Tibial nerve (tissue), 3 donors: ENCODE measurements at regions not wholly inside any gene's neighbourhood (a gene's known extent, or its start where the extent isn't known, plus 50 kb on each side); places are given as distances from the start of the nearest gene placed in this dataset.

Source experiments
- POLR2A ChIP-seq, 2 donors: fragments of 450-650 bp; IDR thresholded peaks; one replicate each; pipeline ENCODE4 v1.6.1; 2017; ENCODE audit warnings: antibody characterized with exemption in 2 of 2, mild to moderate bottlenecking in 2 of 2, moderate library complexity in 2 of 2
- TF ChIP-seq, protein P1 (sequence below), 5 experiments: fragments of 200-600 bp in 3 of 5; fragments of 450-650 bp in 2 of 5; sonication (generic) in 3 of 5; IDR thresholded peaks; one replicate each; pipeline ENCODE4 v1.5.1; 2016 to 2019; ENCODE audit warnings: antibody characterized with exemption in 5 of 5, mild to moderate bottlenecking in 3 of 5, moderate library complexity in 2 of 5

DNA sequence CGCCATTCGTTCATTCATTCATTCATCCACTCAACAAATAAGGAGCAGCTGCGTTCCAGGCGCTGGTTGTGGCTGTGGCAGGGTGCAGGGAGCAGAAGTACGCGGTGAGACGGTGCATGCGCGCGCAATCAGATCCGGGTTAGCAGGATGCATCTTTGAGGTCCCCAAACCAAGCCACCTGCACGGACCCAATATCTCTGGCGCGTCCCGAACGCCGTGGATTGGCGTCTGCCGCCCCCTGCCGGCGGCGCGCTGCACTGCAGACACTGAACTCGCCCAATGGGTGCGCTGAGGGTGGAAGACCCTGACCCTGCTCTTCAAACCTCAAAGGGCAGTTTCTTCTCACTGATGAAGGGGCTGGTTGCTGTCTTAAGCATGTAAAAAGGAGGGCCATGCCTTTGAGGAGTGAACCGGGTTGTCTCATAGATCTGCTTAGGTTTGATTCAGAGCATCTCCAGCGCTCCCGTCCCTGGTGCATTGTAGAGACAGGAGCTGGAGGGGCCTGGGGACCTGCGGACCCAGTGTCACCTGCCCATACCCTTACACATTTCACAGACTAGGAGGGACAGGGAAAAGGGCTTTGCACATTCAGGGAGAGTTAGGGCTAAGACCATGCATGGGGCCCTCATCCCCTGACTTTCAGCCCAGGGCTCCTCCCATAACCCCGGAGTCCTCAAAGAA, 102.5 kb downstream of the RAMP3 start:
- TF ChIP-seq POLR2A (IDR thresholded peaks at IDR 0.05): no peak
- TF ChIP-seq, protein P1, sequence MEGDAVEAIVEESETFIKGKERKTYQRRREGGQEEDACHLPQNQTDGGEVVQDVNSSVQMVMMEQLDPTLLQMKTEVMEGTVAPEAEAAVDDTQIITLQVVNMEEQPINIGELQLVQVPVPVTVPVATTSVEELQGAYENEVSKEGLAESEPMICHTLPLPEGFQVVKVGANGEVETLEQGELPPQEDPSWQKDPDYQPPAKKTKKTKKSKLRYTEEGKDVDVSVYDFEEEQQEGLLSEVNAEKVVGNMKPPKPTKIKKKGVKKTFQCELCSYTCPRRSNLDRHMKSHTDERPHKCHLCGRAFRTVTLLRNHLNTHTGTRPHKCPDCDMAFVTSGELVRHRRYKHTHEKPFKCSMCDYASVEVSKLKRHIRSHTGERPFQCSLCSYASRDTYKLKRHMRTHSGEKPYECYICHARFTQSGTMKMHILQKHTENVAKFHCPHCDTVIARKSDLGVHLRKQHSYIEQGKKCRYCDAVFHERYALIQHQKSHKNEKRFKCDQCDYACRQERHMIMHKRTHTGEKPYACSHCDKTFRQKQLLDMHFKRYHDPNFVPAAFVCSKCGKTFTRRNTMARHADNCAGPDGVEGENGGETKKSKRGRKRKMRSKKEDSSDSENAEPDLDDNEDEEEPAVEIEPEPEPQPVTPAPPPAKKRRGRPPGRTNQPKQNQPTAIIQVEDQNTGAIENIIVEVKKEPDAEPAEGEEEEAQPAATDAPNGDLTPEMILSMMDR (IDR thresholded peaks at IDR 0.05): peak; percentile 91 to 97 (median 93)
